Renal pelvis (tissue), 1 donor: ENCODE measurements at regions not wholly inside any gene's neighbourhood (a gene's known extent, or its start where the extent isn't known, plus 50 kb on each side); places are given as distances from the start of the nearest gene placed in this dataset.

Experiments
- DNase-seq: peaks from one replicate; pipeline ENCODE4 v3.0.0-alpha.2; 2013

GRCh38 chr4:16365036-16365569 lies 138.8 kb upstream of the TAPT1 start:
- no peak for DNase-seq

- no peak for DNase-seq
Measured at GRCh38 chr4:16360694-16361262, 134.5 kb upstream of the TAPT1 start.

GRCh38 chr4:16353165-16353564 lies 126.9 kb upstream of the TAPT1 start:
- peak; percentile 51 for DNase-seq

- DNase-seq: no peak
Measured at GRCh38 chr4:16351161-16351560, 124.9 kb upstream of the TAPT1 start.

GRCh38 chr4:16344853-16345252 lies 118.6 kb upstream of the TAPT1 start:
- no peak for DNase-seq

- DNase-seq: no peak
Measured at GRCh38 chr4:16337936-16338335, 111.7 kb upstream of the TAPT1 start.

- DNase-seq: peak; percentile 77
Measured at GRCh38 chr4:16334601-16335000, 108.3 kb upstream of the TAPT1 start.

GRCh38 chr4:16329797-16330134 lies 103.5 kb upstream of the TAPT1 start:
- no peak for DNase-seq

- DNase-seq: no peak
Measured at GRCh38 chr4:16329125-16329796, 103.0 kb upstream of the TAPT1 start.

GRCh38 chr4:16322183-16322582 lies 95.9 kb upstream of the TAPT1 start:
- no peak for DNase-seq

- no peak for DNase-seq
Measured at GRCh38 chr4:16315456-16315855, 89.2 kb upstream of the TAPT1 start.

- DNase-seq: no peak
Measured at GRCh38 chr4:16310606-16311005, 84.3 kb upstream of the TAPT1 start.

- no peak for DNase-seq
Measured at GRCh38 chr4:16302648-16303047, 76.4 kb upstream of the TAPT1 start.

GRCh38 chr4:16297003-16297402 lies 70.7 kb upstream of the TAPT1 start:
- DNase-seq: no peak

- no peak for DNase-seq
Measured at GRCh38 chr4:16294455-16294854, 68.2 kb upstream of the TAPT1 start.

- no peak for DNase-seq
Measured at GRCh38 chr4:16293210-16293838, 67.1 kb upstream of the TAPT1 start.

GRCh38 chr4:16292585-16292984 lies 66.3 kb upstream of the TAPT1 start:
- DNase-seq: no peak

- DNase-seq: no peak
Measured at GRCh38 chr4:16290681-16291420, 64.6 kb upstream of the TAPT1 start.

- peak; percentile 60 for DNase-seq
Measured at GRCh38 chr4:16289897-16290554, 63.8 kb upstream of the TAPT1 start.

- no peak for DNase-seq
Measured at GRCh38 chr4:16284050-16284449, 57.8 kb upstream of the TAPT1 start.

GRCh38 chr4:16278178-16278577 lies 51.9 kb upstream of the TAPT1 start:
- no peak for DNase-seq
